Fibroblast of villous mesenchyme (primary cell): ENCODE measurements at regions not wholly inside any gene's neighbourhood (a gene's known extent, or its start where the extent isn't known, plus 50 kb on each side); places are given as distances from the start of the nearest gene placed in this dataset.
"Not testable (repeated sequence)": the region's sequence is repeated elsewhere in the genome, so short reads cannot be mapped to it uniquely, and the experiment has no call there.

ENCODE experiments used
- DNase-seq: peaks from one replicate; pipeline ENCODE4 v3.0.0-alpha.2; 2010; ENCODE audit warnings: low read depth
- H3K4me3 ChIP-seq: 2 replicates; pipeline ENCODE4 v1.5.1; 2011; ENCODE audit warnings: low read depth, mild to moderate bottlenecking, low read length
- CTCF ChIP-seq: IDR thresholded peaks from 2 replicates; pipeline ENCODE4 v1.5.1; 2012; ENCODE audit warnings: low read depth, mild to moderate bottlenecking, low read length; ENCODE audit not compliant: insufficient read depth

- TF ChIP-seq CTCF, result no peak
- DNase-seq, result no peak
Observed at GRCh38 chr13:62489731-62490130, 1074.1 kb upstream of the PCDH20 start.

GRCh38 chr13:62483774-62484173 is 1068.1 kb upstream of the PCDH20 start:
- no peak overlapping the region for H3K4me3 ChIP-seq
- no peak for TF ChIP-seq CTCF
- DNase-seq, result no peak

More at GRCh38 chr13:62489731-62490130, 1074.1 kb upstream of the PCDH20 start:
- H3K4me3 ChIP-seq, result no peak overlapping the region

- no peak overlapping the region for H3K4me3 ChIP-seq
- no peak for DNase-seq
- no peak for TF ChIP-seq CTCF
Observed at GRCh38 chr13:62482351-62482750, 1066.7 kb upstream of the PCDH20 start.

GRCh38 chr13:62473944-62474237 is 1058.2 kb upstream of the PCDH20 start:
- DNase-seq, result no peak
- no peak overlapping the region for H3K4me3 ChIP-seq
- no peak for TF ChIP-seq CTCF

GRCh38 chr13:62473190-62473943 is 1057.7 kb upstream of the PCDH20 start:
- DNase-seq, result no peak
- no peak for TF ChIP-seq CTCF

GRCh38 chr13:62453761-62454160 is 1038.1 kb upstream of the PCDH20 start:
- no peak for DNase-seq
- no peak overlapping the region for H3K4me3 ChIP-seq
- no peak for TF ChIP-seq CTCF

More at GRCh38 chr13:62473190-62473943, 1057.7 kb upstream of the PCDH20 start:
- H3K4me3 ChIP-seq, result no peak overlapping the region

GRCh38 chr13:62450759-62451158 is 1035.1 kb upstream of the PCDH20 start:
- TF ChIP-seq CTCF, result no peak
- no peak overlapping the region for H3K4me3 ChIP-seq
- no peak for DNase-seq

GRCh38 chr13:62447771-62448382 is 1032.2 kb upstream of the PCDH20 start:
- DNase-seq, H3K4me3 ChIP-seq: not testable (repeated sequence)
